ENCODE measurements at regions not wholly inside any gene's neighbourhood (a gene's known extent, or its start where the extent isn't known, plus 50 kb on each side); places are given as distances from the start of the nearest gene placed in this dataset.

DNA sequence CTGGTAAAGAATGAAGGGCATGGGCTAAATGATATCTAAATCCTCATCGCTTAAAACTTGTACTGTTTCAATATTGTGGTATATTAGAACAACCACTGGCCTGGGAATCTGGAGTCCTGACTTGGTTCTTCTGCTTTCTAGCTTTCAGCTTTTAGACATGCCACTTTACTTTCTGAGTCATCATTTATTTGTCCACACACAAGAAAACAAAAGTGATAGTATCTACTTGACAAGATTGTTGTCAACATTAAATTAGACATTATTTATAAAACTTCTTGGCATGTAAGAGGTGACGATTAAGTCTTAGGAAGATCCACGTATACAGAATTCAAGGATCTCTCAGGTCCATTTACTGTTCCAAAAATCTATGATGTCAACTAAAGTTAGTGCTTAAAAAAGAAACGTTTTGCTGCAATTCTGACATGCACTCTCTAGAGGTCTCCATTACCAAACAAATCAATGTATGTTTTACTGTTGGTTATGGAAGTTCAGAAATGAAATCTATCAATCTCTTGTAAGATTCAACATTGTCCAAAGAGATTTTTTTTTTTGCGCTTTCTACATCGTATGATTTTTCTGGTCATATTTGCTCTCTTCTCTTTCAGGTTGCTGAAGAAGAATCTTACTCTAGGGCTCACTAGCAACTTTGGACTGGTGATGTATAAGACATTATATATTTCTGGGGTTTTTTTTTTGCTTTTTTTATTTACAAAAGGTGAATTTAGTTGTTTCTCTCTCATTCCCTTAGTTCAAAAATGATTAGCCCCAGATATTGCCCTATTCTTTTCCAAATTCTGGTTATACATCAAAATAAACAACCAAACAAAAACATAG is 53.6 kb upstream of the DYNC1I1 start:
- no peak for DNase-seq

DNA sequence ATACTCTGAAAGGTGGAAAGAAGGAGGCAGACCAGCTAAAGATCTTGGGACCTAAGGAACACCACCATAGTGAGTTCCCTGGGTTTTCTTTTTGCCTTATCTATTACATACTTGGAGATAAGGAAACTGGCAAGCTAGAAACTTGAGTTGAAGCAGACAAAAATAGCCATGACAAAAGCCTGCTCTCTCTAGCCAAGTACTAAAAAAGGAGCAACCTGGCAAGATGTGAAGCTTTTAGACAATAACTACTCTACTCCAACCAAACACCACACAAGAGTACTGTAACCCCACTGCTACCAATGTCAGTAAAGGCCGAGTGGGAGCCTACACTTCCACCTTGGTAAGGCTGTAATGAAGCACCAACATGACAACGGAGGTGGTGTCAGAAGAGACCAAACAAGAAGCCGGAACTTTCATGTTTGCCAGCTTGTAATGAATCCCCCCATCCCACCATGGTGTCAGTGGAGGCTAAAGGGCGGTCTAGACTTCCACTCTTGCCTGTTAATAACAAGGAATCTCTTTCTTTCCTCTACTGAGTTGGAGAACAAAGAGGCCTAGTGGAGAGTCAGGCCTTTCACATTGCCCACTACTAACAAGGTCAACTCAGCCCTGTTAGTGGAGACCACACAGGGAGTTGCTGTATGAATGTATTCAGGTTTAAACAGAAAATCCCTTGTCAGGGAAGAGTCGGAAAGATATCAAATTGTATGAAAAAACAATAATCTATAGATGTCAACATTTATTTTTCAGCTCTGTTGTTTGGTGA is 55.8 kb upstream of the DYNC1I1 start:
- no peak for DNase-seq

DNA sequence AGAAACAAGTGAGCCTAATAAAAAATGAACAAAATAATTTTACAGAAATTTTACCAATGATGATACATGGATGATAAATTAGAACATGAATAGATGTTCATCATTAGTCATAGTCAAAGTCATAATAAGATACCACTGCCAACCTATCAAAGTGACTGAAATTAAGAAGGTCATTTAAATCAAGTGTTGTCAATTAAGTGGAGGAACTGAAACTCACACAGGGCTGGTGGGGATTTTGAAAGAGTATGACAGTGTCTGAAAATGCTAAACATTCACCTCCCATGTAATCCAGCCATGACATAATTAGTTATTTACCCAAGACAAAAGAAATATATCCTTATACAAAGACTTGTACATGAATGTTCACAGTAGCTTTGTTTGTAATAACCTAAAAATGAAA is 57.1 kb upstream of the DYNC1I1 start:
- no peak for DNase-seq

DNA sequence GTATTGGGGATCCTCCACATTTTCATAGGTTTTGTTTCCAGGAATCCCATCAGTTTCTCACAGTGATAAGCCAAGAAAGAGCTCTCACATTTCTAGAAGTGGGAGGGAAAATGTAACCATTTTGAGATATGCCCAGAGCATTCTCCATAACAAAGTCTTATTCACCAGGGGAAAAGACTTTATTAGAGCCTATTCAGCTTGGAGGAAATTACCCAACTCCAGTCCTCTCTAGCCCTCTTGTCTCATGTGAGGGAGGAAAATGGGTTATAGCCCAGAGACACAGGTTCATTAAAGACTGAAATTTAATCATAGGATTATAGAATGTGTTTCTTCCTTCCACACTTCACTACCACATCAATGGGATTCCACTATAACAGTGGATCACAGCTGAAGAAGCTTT is 61.6 kb upstream of the DYNC1I1 start:
- DNase-seq: no peak

DNA sequence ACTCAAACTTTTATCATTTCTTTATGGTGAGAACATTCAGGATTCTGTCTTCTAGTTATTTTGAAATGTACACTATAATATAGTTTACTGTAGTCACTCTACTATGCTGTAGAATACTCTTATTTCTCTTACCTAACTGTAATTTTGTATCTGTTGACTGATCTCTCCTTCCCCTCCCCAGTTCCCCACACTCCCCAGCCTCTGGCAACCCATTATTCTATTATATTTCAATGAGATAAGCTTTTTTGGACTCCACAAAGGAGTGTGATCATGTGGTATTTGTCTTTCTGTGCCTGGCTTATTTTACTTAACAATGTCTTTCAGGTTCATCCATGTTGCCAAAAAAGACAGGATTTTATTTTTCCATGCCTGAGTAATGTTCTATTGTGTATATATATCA is 71.4 kb upstream of the DYNC1I1 start:
- DNase-seq: no peak

DNA sequence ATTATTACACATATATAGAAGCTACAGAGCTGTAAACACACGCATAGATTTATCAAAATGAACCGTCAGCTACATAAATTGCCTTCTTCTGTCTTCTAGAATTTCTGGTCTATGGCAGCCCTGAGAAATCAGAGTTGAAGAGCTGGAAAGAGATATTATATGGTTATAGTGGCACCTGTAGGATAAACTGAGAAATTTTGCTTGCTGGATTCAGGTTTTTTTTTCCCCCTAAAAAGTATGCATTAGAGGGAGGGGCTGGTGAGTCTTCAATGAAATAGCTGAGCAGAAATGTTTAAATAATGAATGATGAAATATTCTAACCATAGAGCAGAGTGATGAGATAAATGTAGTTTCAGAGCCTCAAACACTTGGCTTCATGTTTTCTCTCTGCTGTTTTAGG is 78.0 kb upstream of the DYNC1I1 start:
- no peak for DNase-seq

DNA sequence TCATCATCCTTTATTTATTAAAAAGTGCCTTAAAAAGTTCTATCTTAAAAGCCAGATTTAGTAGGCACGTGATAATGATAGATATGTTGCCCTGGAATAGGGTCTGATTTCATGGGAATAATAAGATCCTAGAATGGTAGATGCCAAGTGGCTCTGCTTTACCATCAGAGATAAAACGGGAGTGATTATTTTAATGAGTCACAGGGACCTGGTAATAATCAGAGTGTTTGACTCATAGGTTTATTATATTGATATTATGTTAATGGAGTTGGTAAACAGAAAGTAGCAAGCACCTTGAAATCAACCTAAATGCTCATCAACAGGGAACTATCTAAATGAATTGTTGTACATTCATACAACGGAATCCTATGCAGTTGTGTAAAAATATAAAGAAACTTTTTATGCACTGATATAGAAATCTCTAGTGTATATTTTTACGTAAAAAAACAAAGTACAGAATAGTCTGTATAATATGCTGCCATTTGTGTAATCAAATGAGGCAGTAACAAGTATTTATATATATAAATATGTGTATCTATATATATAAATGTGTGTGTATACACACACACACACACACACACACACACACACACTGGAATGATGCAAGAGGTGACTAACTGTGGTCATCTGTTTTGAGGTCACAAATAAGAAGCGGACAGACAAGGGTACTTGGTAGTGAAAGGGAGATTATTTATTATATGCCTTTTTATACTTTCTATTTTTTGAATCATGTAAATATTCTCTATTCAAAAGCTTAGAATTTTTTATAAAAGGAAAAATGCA is 78.6 kb upstream of the DYNC1I1 start:
- DNase-seq: no peak

DNA sequence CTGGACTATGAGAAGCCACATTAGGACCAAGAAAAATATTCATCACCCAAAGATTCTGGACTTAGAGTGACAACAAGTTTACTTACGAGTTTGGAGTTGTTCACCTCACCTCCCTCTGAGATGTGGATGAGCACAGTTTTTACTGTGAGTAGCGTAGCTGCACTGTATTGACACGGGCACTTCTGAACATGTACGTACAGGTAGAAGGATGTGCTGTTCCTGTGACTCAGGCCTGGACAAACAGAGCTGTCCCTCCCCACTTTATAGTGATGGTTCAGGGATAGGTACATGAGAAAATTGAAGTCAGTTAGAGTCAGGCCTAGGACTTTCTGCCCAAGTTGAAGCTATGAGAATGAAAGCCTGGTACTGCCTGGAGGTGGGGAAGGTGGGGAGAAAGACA is 80.9 kb upstream of the DYNC1I1 start:
- no peak for DNase-seq

DNA sequence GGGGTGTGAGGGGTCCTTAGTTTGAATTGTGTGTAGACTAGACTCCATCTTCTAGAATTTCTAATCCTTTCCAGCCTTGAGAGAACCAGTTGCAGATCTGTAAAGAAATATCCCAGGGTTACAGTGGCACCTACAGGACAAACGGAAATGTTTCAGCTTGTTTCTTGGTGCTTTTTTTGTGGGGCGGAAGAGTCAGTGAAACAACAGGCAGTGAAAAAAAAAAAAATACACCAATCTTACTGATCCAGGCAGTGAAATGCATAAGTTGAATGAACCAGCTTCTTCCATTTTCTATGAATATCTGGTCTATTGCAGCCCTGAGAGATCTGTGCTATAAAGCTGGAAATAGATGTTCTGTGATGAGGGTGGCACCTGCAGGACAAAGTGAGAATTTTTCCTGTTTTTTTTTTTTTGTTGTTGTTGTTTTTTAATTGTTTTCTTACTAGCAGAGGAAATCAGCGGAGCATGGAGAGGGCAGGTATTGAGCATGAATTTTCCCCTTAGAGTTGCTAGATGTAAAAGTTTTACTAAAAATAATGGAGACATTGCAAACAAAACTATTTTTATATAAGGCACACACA is 81.9 kb upstream of the DYNC1I1 start:
- peak; percentile 32 for DNase-seq

DNA sequence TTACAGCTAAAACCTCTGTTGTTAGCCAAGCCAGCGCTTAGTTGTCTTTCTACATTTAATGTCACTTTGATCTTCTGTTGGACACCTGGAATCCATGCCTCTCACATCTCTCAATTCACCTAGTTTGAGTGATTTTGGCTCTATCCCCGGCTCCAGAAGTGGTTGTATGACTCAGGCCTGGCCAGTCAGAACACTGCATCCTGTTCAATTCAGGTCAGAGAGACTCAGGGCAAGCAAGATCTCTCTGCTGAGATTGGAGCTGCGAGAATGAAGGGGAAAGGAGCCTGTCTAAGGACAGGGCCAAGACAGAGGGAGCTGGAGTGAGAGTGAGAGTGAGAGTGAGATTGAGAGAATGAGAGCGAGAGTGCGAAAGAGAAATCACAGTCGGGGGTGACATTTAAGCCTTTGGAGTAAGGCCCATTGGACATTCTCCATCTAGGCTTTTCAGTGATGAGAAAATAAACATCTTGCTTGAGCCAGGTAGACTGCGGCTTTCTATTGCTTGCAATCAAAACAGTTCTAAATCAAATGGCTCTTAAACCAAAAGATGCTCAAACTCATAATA is 83.3 kb upstream of the DYNC1I1 start:
- no peak for DNase-seq

DNA sequence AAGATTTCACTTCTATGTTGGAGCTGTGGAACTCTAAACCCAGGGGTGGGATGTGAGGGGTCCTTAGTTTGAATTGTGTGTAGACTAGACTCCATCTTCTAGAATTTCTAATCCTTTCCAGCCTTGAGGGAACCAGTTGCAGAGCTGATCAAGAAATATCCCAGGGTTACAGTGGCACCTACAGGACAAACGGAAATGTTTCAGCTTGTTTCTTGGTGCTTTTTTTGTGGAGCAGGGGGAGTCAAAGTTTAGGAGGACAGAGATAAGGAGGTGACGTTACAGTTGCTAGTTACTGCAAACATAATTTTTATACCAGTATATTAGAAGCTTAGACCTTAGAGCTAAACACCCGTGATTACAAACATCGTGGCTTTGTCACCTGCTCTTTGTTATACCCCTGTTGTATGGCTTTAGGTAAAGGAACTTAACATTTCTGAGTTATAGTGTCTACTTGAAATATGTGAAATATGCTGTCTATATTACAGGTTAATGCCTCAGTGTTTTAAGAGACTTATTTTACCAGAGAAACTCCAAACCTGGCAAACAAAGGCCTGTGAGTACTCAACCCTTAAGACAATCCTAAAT is 84.5 kb upstream of the DYNC1I1 start:
- DNase-seq: no peak

DNA sequence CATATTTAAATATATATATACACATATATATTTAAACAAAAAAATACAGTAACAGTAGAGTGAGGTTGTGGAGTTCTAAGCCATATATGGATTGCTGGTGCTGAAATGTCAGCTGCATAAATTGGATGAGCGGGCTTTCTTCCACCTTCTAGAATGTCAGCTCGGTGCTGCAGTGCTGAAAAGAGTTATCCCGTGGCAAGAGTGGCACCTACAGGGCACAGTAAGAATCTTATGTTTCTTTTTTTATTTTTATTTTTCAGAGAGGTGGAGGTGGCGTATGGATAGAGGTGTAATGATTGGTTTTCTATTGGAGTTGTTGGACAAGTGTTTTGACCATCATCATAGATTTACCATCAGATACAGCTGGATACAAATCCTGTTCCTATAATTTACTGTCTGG is 86.2 kb upstream of the DYNC1I1 start:
- DNase-seq: peak; percentile 11

DNA sequence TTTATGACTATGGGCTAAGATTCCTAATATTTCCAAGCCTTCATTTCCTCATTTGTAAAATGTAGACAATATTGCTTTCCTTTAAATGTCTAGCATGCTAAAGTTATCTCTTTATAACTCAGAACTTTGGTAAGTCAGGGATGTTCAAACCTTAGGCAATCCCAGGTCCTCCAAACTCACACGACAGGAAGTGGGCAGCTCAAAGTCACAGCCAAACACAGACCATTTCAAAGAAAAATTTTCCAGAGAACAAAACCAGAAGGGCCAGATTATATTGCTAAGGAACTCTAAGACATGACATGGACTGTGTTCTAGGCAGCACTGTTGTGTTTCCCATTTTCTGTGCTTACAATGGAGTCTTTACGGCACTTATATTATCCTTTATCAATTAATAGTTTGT is 87.8 kb upstream of the DYNC1I1 start:
- no peak for DNase-seq

DNA sequence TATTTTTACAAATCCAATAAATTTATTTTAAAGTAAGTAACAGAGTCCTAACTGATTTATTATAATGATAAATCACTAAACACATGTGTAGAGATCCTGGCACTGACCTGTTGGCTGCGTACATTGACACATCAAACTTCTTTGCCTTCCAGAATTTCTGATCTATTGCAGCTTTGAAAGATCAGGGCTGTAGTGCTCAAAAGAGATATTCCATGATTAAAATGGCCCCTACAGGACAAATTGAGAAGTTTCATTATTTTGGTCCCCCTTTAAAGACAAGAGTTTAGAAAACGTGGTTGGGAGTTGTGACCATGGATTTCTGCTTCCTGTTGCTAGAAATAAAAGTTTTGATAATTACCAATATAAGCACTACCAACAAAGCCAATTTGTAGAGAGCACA is 87.7 kb upstream of the PDK4 start:
- no peak for DNase-seq

DNA sequence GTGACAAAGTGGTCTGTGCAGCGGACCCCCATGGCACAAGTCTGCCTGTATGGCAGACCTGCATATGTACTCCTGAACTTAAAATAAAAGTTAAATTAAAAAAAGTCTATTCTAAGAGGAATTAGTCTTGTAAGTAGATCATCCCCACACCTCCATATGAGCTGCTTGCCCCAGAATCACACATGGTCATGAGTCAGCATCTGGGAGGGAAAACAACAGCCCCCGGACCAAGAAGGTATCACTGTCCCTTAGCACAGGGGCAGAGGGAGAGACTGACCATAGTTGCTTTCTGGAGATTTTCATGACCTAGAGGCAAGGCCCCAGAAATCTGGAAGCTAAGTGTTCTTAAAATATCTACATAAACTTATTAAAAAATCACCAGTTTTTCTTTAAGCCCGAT is 86.6 kb upstream of the PDK4 start:
- DNase-seq: no peak

DNA sequence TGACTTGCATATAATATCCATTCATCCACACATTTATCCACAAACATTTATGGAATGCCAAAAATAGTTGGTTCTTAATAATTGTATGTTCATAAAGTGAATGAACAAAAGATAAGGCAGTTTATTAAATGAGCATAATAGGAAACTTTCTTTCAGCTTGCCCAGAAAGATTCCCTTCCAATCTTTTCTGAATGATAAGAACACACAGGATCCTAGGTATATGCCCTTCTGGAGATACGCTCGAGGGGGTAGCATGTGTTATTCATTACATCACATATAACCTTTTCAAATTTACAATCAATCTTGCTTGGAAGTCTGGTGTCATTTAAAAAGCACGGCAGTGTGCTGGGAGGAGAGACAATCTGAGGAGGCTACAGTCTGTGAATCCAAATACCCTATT is 80.4 kb upstream of the PDK4 start:
- DNase-seq: no peak

DNA sequence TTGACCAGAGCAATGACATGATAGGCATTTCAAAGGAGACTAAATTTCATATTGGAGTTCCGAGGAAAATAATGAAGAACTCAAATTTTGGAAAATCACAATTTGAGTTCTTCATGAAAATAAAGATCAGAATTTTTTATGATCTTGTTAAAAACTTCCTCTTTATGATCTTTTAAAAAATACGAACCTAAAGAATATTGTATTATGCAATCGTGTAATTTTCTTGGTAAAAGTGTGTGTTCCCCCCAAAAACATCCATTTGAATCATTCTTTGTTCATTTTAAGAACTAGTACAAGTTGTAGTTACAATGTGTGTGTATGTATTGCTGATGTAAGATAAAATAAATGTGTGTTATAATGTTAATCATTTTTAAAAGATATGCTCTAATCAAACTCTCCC is 79.3 kb upstream of the PDK4 start:
- DNase-seq: no peak

DNA sequence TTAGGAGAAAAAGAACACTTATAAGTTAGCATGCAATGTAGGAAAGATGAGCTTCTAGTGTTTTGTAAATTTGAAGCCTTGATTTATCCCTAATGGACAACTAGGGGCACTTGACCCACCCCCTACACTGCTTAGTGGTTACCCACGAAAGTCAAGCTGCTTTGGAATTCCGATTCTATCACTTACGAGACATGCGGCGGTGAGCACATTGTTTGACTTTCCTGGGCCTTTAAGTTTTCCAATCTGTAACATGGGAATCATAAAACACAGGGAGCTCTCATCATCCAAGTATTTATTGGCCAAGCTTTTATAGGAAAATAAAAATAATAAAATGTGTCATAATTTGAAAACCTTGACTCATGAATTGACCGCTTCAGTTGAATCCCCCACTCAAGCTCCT is 78.7 kb upstream of the PDK4 start:
- DNase-seq: no peak

DNA sequence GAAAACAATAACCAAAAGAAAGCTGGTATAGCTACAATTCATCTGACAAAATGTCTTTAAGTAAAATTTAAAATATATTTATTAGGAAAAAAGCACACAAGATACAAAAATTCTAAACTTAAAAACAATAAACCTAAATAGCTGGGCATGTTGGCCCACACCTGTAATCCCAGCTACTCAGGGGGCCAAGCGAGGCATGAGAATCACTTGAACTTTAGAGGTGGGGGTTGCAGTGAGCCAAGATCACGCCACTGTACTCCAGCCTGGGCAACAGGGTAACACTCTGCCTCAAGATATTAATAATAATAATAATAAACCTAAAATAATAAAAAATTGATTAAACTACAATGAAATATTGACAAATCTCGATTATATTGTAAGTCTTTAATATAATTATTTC is 77.8 kb upstream of the PDK4 start:
- DNase-seq: no peak

DNA sequence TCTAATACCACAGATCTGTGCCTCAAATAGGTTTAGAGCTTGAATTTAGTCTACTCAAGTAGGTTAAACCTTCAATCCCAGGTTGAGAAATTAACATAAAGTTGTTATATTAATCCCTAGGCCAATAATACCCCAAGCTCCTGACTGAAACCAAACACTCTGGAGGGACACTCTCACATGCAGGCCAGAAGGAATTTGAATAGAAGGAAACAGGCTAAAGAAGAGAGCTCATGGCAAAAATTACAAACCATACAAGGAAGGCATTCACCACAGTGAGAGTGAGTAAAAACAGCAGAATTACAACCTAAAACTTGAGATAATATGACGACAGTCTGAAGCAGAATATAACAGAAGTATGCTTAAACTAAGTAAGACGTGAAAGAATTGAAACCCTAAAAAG is 76.1 kb upstream of the PDK4 start:
- DNase-seq: no peak

DNA sequence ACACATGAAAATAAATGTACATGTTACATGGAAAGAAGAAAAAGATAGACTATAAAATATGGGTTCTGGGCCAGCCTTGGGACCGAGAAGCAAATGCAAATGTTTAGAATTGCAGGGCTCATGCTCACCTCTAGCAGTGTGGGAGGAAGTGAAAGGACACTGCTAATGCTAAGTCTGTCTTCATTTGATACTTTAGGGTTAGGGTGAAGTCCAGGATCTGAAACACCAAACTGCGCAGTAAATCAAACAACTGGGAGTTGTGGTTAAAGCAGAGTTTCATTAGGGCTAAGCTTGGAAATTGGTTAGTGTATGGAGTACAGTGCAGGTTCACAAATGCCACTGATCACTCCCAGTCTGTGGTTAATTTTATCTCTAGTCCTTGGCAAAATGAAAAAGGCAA is 73.2 kb upstream of the PDK4 start:
- no peak for DNase-seq

DNA sequence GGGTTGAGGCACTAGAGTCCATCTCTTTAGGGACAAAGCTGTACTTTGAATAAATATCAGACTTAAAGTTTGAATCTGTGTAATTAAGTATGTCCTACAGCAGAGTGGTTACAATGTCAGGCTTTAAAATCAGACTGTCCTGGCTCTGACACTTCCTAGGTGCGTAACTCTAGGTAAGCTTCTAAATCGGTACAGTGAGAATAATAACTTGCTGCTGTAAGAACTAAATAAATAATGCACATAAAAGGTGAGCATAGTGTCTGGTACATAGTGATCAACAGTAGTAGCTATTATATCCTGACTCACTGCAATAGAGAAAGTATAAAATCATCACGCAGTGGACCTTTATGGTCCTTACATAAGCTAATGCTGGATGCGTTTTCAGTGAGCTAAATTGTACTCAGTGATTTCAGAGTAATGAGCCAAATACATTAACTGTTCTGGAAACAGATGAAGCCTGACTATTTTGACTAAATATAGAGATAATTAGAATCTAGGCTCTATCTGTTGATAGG is 72.2 kb upstream of the PDK4 start:
- no peak for DNase-seq
